ENCODE measurements at regions not wholly inside any gene's neighbourhood (a gene's known extent, or its start where the extent isn't known, plus 50 kb on each side); places are given as distances from the start of the nearest gene placed in this dataset.
"Not testable (repeated sequence)": the region's sequence is repeated elsewhere in the genome, so short reads cannot be mapped to it uniquely, and the experiment has no call there.

DNA sequence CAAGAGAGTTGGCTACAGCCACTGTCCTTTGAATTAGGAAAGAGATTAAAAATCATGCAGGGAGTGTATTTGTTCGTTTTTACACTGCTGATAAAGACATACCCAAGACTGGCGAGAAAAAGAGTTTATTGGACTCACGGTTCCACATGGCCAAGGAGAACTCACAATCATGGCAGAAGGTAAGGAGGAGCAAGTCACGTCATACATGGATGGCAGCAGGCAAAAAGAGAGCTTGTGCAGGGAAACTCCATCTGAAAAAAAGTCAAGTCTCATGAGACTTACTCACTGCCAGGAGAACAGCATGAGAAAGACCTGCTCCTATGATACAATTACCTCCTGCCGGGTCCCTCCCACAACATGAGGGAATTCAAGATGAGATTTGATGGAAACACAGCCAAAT is 1595.2 kb downstream of the KCNT2 start:
- no peak for DNase-seq

GRCh38 chr1:195005338-195005737 is 1602.9 kb downstream of the KCNT2 start:
- DNase-seq: peak; percentile 50

GRCh38 chr1:194990483-194990882 is 1617.8 kb downstream of the KCNT2 start:
- no peak for DNase-seq

GRCh38 chr1:194975913-194976312 is 1632.3 kb downstream of the KCNT2 start:
- no peak for DNase-seq

DNA sequence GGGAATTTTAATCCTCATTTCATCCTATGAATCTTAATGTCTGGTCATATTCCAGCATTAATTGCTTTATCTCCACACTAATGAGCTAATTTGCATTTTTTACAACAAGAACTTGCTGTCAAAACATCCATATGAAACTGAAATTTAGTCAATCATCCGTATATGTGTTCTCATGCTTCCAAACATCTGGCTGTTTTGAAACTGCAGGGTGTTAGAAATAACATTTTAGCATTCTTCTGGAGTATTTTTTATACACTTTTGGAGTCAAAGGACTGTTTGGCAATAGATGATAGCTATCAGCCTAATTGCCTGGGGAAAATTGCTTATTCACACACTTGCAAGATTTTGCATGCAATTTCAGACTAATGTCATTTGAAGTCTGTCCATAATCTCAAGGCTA is 1639.3 kb downstream of the KCNT2 start:
- DNase-seq: no peak

GRCh38 chr1:194959795-194960194 is 1648.4 kb downstream of the KCNT2 start:
- no peak for DNase-seq

- no peak for DNase-seq
Observed at GRCh38 chr1:194952171-194952570, 1656.1 kb downstream of the KCNT2 start.

DNA sequence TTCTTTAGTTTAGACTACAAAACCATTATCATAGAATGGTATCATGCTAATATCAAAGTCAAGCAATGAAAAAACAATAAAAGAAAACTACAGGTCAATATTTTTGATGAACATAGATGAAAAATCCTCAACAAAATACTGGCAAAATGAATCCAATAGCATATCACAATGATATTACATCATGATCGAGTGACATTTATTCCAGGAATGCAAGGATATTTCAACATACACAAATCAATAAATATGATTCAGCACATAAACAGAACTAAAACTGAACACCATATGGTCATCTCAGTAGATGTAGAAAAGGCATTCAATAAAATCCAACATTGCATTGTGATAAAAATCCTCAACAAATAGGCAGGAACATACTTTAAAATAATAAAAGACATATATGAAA is 1657.7 kb downstream of the KCNT2 start:
- DNase-seq: no peak

DNA sequence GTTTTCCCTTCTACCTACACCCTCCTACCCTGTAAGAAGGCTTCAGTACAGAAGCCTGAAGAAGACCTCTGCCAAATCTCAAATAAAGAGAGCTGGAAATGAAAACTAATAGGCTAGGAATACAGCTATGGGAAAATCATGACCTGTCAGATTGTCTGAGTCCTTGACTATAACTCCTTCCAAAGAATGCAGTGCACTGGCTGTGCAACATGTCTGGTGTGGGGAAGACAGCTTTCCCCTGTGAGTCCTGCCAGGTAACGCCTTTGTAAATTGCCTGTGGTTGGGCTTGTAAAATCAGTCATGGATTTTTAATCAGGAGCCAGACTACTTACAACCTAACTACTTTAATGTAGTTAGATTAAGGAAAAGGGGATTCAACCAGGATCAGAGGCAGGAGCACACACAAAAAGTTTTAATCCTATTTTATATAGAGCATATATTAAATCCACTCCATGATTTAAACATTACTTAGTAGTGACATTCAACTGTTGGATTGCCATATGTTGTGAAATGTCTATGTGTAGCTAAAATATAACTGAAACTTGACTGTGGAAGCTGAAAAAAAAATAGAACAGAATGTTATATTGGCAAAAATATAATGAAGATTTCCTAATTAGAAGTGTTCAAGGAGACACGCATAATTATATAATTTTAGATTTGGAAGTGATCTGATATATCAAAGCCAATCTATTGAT is 1667.8 kb downstream of the KCNT2 start:
- no peak for DNase-seq

- no peak for DNase-seq
Observed at GRCh38 chr1:194935864-194936263, 1672.4 kb downstream of the KCNT2 start.

GRCh38 chr1:194931166-194931565 is 1677.1 kb downstream of the KCNT2 start:
- DNase-seq: no peak

GRCh38 chr1:194930132-194930531 is 1678.1 kb downstream of the KCNT2 start:
- no peak for DNase-seq

GRCh38 chr1:194929357-194929756 is 1678.9 kb downstream of the KCNT2 start:
- DNase-seq: no peak

DNA sequence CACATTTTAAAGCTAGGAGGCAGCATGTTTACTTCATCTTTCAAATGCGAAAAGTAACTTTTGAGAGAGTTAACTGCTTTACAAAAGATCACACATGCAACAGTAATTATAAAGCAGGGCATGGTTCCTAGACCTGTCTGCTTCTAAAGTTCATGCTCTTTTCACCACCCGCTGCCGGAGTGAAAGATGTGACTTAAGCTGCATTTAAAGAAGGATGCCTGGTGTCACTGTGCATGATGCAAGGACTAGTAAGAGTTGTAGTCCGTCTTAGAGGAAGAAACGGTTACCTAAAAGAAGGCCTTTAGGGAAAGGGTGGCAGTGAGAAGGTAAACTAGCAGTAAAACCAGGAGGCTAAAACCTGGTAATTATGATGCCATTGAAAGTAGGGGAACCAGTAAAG is 1689.1 kb downstream of the KCNT2 start:
- no peak for DNase-seq

DNA sequence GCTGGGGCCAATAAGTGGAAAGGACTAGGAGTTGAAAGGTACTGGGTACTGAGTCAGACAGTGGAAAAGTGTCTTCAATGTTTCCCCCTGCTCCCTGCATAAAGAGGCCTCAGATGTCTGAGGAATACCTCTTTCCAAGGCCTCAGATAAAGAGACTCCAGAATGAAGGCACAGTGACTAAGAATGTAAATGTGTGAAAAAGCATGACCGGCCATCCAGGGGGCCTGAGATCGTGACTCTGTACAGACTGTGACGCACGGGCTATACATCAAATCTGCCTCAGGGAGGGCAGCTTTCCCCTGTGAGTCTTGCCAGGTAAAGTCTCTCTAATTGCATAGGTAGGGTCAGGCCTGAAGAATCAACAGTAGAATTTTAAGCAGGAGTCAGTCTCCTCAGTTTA is 1690.5 kb downstream of the KCNT2 start:
- DNase-seq: no peak

DNA sequence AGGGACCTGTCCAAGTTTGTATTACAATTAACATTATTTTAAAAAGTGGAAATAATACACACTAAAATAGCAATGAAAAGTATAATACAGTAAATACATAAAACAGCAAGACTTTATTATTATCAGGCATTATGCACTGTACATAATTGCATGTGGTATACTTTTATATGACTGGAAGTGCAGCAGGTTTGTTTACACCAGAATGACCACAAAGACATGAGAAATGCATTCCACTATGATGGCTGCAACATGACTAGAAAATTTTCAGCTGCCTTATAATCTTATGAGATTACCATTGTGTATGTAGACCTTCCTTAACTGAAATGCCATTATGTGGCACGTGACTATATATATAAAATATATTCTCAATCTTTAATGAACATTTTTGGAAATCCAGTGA is 1699.6 kb downstream of the KCNT2 start:
- DNase-seq: no peak

DNA sequence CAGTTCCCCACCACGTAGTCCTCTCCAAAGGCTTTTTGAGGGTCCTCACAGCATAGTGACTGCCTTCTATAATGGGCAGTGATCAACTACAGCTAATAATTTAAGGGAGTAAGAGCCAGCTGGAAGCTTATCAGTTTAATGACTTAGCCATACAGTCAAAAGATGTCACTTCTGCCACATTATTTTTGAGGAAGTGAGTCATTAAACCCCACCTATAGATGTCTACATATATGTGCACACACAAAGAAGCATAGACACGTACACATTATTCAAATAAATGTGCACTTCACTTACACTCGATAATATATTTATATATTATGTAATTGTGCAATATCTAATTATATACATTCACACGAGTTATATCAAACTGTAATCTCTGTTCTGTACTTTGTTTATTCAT is 1704.7 kb downstream of the KCNT2 start:
- DNase-seq: no peak

DNA sequence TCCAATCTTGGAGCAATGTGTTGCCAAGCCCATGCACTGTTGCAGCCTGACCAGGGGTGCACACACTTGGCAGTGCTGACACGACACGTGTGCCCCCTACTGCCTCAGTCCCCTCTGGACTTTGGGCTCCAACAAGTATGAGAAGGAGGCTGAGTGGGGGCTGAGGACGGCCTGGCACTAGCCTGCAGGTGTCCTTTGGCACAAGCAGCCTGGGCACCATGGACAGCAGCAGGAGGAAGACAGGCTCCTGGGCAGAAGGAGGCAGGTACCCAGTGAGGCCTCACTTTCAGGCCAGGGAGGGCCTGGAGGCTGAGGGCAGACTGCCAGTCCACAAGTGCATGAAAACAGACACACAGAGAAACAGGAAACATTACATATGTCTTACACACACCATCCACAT is 1702.9 kb upstream of the B3GALT2 start:
- DNase-seq: no peak

DNA sequence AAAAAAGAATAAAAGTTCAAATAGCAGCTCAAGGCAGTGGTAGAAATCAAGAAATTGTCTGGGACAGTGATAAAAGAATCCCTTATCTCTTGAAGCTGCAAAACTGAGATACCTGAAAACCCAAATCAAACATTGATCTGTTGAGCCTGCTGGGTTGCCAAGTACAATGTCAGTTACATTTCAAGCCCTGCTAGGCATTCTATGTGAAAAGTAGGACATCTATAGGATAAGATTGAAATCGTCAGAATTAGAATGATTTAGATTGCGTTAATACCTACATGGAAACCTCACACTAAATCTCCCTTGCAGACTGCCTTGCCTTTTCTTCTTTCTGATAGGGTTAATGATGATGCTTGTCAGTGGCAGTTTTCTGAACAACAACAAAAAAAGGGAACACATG is 1684.4 kb upstream of the B3GALT2 start:
- no peak for DNase-seq

DNA sequence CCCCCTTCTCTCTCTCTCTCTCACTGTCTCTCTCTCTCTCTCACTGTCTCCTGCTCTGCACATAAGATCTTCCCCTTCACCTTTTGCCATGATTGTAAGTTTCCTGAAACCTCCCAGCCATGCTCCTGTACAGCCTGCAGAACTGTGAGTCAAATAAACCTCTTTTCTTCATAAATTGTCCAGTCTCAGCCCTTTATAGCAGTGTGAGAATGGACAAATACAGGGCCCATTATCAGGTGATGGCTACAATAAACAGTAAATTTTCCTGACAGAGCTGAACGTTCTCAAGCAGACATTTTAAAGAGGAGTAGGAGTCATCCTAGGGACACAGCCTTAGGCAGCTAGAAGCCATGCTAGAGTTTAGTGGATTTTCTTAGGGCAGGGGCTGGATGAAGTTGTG is 1679.7 kb upstream of the B3GALT2 start:
- no peak for DNase-seq

DNA sequence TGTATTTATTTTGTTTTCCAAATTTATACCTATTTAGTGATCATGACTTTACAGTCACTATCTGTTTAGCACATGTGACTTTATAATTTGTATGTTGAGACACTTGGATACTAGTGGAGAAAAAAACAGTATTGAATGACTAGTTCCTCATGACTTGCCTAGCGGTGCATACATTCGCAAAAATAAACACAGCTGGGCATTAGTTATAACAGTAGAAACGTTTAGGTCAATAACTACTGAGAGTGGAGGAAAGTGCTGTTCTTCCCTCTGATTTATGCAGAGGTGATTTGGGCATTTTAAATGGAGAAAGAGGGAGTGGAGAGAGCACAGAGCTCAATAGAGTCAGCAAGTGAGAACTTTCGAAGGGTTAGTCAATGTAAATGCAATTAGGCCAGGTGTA is 1679.0 kb upstream of the B3GALT2 start:
- DNase-seq: peak; percentile 65

GRCh38 chr1:194862129-194862528 is 1675.7 kb upstream of the B3GALT2 start:
- no peak for DNase-seq

GRCh38 chr1:194860248-194861201 is 1674.1 kb upstream of the B3GALT2 start:
- DNase-seq: no peak

DNA sequence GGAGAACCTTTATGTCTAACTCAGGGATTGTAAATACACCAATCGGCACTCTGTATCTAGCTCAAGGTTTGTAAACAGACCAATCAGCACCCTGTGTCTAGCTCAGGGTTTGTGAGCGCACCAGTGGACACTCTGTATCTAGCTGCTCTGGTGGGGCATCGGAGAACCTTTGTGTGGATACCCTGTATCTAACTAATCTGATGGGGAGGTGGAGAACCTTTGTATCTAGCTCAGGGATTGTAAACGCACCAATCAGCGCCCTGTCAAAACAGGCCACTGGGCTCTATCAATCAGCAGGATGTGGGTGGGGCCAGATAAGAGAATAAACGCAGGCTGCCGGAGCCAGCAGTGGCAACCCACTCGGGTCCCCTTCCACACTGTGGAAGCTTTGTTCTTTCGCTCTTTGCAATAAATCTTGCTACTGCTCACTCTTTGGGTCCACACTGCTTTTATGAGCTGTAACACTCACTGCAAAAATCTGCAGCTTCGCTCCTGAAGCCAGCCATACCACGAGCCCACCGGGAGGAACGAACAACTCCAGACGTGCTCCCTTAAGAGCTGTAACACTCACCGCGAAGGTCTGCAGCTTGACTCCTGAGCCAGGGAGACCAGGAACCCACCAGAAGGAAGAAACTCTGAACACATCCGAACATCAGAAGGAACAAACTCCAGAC is 1673.2 kb upstream of the B3GALT2 start:
- DNase-seq: not testable (repeated sequence)
